Kidney (tissue), 13 donors: ENCODE measurements at regions not wholly inside any gene's neighbourhood (a gene's known extent, or its start where the extent isn't known, plus 50 kb on each side); places are given as distances from the start of the nearest gene placed in this dataset.

ENCODE experiments used
- DNase-seq, 5 donors: peaks; one replicate each; pipeline ENCODE4 v3.0.0-alpha.2; 2013 to 2020
- FAIRE-seq: peaks from 2 replicates; lab custom pipeline; 2012; peaks lifted over from hg19 to GRCh38; lab: Jason Lieb, UNC
- H3K27ac ChIP-seq, 2 donors: one replicate each; pipeline ENCODE4 v1.7.0; 2013; ENCODE audit warnings: low read depth in 2 of 2, low read length in 2 of 2, inconsistent platforms in 1 of 2
- H3K27me3 ChIP-seq: one replicate; pipeline ENCODE4 v1.7.1; 2013; ENCODE audit warnings: low read length, inconsistent platforms; ENCODE audit not compliant: control insufficient read depth, insufficient read depth
- H3K36me3 ChIP-seq, 3 donors: one replicate each; pipeline versions ENCODE4 v1.7.0 to v1.7.1; 2013; ENCODE audit warnings: low read length in 3 of 3, control low read depth in 1 of 3, inconsistent platforms in 1 of 3; ENCODE audit not compliant: insufficient read depth in 3 of 3, control insufficient read depth in 2 of 3
- H3K4me1 ChIP-seq, 3 donors: one replicate each; pipeline versions ENCODE4 v1.7.0 to v1.7.1; 2013; ENCODE audit warnings: low read length in 3 of 3, inconsistent platforms in 1 of 3, low read depth in 1 of 3; ENCODE audit not compliant: control insufficient read depth in 2 of 3, insufficient read depth in 2 of 3
- H3K4me3 ChIP-seq, 3 donors: one replicate each; pipeline versions ENCODE4 v1.7.0 to v1.8.1; 2013; ENCODE audit warnings: low read length in 3 of 3, control low read depth in 1 of 3, inconsistent platforms in 1 of 3
- H3K9ac ChIP-seq, 3 donors: one replicate each; pipeline versions ENCODE4 v1.7.0 to v1.7.1; 2013; ENCODE audit warnings: low read length in 3 of 3, control low read depth in 1 of 3, inconsistent platforms in 1 of 3
- H3K9me3 ChIP-seq, 3 donors: one replicate each; pipeline versions ENCODE4 v1.7.0 to v1.7.1; 2013; ENCODE audit warnings: low read length in 3 of 3, control low read depth in 1 of 3, inconsistent platforms in 1 of 3; ENCODE audit not compliant: control insufficient read depth in 2 of 3, insufficient read depth in 1 of 3
- CTCF ChIP-seq: IDR thresholded peaks from 3 replicates; pipeline ENCODE4 v1.5.1; 2012; ENCODE audit warnings: mild to moderate bottlenecking, moderate library complexity, borderline replicate concordance; ENCODE audit not compliant: insufficient read depth; ENCODE audit errors: extremely low read depth
- intact Hi-C: fragments of 100-400 bp; cut with DNase I; formaldehyde crosslinking; loops from one replicate; pipeline ENCODE4 v1.11.1; 2022
- donor health status: control.
- donor health status: control.
- donor health status: control.
- donor health status: control.
- donor health status: control.
- donor health status: DM: yes; HTN: yes; CAD: no.
- donor health status: Normal renal cell carcinoma (clear cell type).

DNA sequence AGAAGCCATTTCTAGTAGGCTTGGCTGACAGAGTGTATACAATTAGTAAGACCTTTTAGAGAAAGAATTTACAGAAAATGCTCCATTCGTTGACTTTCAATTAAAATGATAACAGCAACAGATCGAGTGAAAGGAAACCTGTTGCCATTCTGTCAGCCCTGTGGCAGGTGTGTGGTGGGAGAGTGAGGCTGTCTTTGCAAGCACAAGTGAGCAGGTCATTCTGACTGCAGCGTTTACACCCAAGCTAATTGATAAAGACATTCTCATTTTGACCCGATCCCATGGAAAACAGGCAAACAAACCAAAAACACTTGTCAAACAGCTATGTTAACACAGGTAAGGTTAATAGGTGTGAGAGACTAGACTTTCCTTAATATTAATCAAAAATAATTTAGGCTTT lies 257.3 kb downstream of the PTBP2 start:
- no peak for TF ChIP-seq CTCF
- intact Hi-C loops = no loop called here
- Histone ChIP-seq H3K27me3 (no peaks in the 10 kb centered on the region), H3K4me3 (no peak overlapping the region), H3K4me1 (no peaks in the 10 kb centered on the region), H3K9me3 (no peaks in the 10 kb centered on the region), H3K36me3 (no peaks in the 10 kb centered on the region), H3K27ac (no peak overlapping the region), H3K9ac (no peak overlapping the region)
- no peak for DNase-seq
- no peak for FAIRE-seq

DNA sequence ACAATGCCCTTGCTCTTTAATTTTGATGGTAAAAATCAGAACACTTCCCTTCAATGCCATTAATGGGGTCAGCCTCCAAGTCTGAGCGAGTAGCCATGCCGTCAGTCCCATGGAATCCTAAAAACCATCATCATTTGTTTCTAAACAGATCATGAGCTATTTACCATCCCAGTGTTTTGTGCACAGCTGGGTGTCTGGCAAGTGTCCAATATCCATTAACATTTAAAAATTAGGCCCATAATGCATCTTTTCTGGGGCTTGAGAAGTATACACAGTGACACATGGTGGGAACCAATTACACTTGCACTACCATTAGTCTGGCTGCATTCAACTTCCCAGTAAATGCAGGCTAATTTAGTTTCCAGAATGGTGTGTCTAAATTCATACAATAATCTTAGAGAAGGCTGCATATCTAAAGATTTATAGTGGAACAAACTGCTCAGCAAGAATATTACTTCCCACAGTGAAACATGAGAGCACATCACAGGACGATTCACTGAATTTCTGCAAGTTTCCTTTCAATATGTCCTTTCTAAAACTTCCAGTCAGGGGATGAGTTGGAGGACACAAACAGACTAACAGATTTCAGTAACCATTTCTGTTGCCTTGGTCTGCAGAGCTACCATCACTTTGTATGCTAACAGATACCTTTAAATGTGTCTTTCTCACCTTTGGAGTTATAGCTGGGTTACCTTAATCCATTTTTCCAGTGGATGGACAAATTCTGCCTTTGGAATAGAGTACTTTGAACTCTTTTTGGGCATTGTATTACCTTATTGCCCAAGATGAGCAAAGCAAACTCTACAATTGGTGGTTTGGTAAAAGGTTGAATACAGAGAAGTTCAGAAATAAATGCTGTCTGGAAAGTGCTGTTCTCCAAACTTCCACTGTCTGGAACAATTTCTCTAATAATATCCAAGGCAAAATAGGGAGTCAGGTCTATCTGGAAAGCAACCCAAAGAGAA lies 258.0 kb downstream of the PTBP2 start:
- TF ChIP-seq CTCF = no peak
- no peaks in the 10 kb centered on the region for H3K36me3 ChIP-seq
- intact Hi-C loops = no loop called here
- H3K27me3 ChIP-seq = no peaks in the 10 kb centered on the region
- no peak for FAIRE-seq
- H3K9ac ChIP-seq = no peak overlapping the region
- no peak overlapping the region for H3K27ac ChIP-seq
- no peak overlapping the region for H3K4me3 ChIP-seq
- no peaks in the 10 kb centered on the region for H3K9me3 ChIP-seq
- H3K4me1 ChIP-seq = no peaks in the 10 kb centered on the region
- peak in 1 of 5 donors; percentile 56 for DNase-seq

DNA sequence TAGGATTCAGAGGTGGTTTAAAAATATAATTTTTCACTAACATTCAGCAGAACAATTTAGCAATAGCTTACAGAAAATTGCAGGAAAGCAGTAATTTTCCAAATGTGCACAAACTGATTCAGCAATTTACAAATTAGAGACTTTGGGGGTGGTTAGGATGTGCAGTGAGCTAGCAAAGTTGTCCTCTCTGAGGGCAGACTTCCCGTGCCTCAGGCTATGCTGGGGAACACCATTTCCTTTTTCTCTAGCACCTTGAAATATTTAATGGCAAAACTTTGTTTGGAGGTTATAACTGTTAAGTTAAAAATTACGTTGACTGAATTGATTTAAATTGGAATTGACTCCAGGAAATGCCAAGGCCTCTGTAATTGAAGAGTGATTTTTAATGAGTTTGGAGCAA lies 258.9 kb downstream of the PTBP2 start:
- no peaks in the 10 kb centered on the region for H3K9me3 ChIP-seq
- no peak for FAIRE-seq
- no peak overlapping the region for H3K9ac ChIP-seq
- H3K27me3 ChIP-seq = no peaks in the 10 kb centered on the region
- intact Hi-C loops = no loop called here
- DNase-seq = no peak
- H3K4me3 ChIP-seq = no peak overlapping the region
- TF ChIP-seq CTCF = no peak
- H3K36me3 ChIP-seq = no peaks in the 10 kb centered on the region
- no peak overlapping the region for H3K27ac ChIP-seq
- H3K4me1 ChIP-seq = no peaks in the 10 kb centered on the region
